A549 (cell line): ENCODE measurements at regions not wholly inside any gene's neighbourhood (a gene's known extent, or its start where the extent isn't known, plus 50 kb on each side); places are given as distances from the start of the nearest gene placed in this dataset.
A peak's percentile ranks its signal among the peaks of the same experiment; 100 is the strongest.

Source experiments
- ATAC-seq, 2 experiments: fragments of 200-7000 bp in 1 of 2; fragments of >200 bp in 1 of 2; cut with Nextera tagmentation in 1 of 2; cut with Tn5 transposase in 1 of 2; 3 replicates each; pipeline versions ENCODE4 v1.8.0 to v1.9.1; 2018 to 2020; ENCODE audit warnings: mild to moderate bottlenecking in 1 of 2, moderate library complexity in 1 of 2
- CTCF ChIA-PET: fragments of 300-600 bp; sonication (Branson Sonifier 250); formaldehyde crosslinking; extraction: SDS; loops from one replicate; lab custom pipeline; 2021; ENCODE audit warnings: antibody characterized with exemption, inconsistent platforms; lab: Yijun Ruan, JAX
- POLR2A ChIA-PET: fragments of 350-600 bp; formaldehyde crosslinking; extraction: SDS; loops from one replicate; lab custom pipeline; 2021; ENCODE audit warnings: antibody characterized with exemption, inconsistent platforms; lab: Yijun Ruan, JAX
- DNase-seq, 2 experiments: peaks; one replicate each; pipeline versions ENCODE4 v3.0.0 to v3.0.0-alpha.2; 2011 to 2016; ENCODE audit warnings: low read depth in 1 of 2, low spot score in 1 of 2
- FAIRE-seq: peaks from 2 replicates; lab custom pipeline; 2011; peaks lifted over from hg19 to GRCh38; lab: Jason Lieb, UNC
- H3K27ac ChIP-seq, 2 experiments: fragments of >200 bp; sonication (Bioruptor Twin); formaldehyde crosslinking; 3 replicates each; pipeline ENCODE4 v1.5.1; 2016 to 2017
- H3K4me1 ChIP-seq: fragments of >200 bp; sonication (Bioruptor Twin); formaldehyde crosslinking; 3 replicates; pipeline ENCODE4 v1.6.1; 2016
- H3K4me2 ChIP-seq: fragments of >200 bp; sonication (Bioruptor Twin); formaldehyde crosslinking; 3 replicates; pipeline ENCODE4 v1.6.1; 2016
- H3K4me3 ChIP-seq: fragments of >200 bp; sonication (Bioruptor Twin); formaldehyde crosslinking; 3 replicates; pipeline ENCODE4 v1.5.1; 2016
- H3K9me3 ChIP-seq: fragments of >200 bp; sonication (Bioruptor Twin); formaldehyde crosslinking; 3 replicates; pipeline ENCODE4 v1.6.1; 2016
- BCL3 ChIP-seq: fragments of >200 bp; sonication (Bioruptor Twin); formaldehyde crosslinking; IDR thresholded peaks from 3 replicates; pipeline ENCODE4 v1.6.1; 2016
- BHLHE40 ChIP-seq: IDR thresholded peaks from 2 replicates; pipeline ENCODE4 v1.6.1; 2012; ENCODE audit warnings: low read depth, low read length, inconsistent platforms
- ELK1 ChIP-seq: fragments of 150-350 bp; IDR thresholded peaks from 2 replicates; pipeline ENCODE4 v1.6.1; 2014; ENCODE audit warnings: low read depth, mild to moderate bottlenecking, low read length
- ESRRA ChIP-seq: fragments of 150-350 bp; IDR thresholded peaks from 2 replicates; pipeline ENCODE4 v1.6.1; 2014; ENCODE audit warnings: mild to moderate bottlenecking, low read length, borderline replicate concordance
- HDAC2 ChIP-seq: fragments of 200-600 bp; sonication (generic); IDR thresholded peaks from 2 replicates; pipeline ENCODE4 v1.6.1; 2016
- HEYL ChIP-seq: fragments of 250-450 bp; sonication (Bioruptor Pico); IDR thresholded peaks from 2 replicates; pipeline ENCODE4 v1.8.0; 2021; ENCODE audit warnings: mild to moderate bottlenecking, moderate library complexity
- HOXB13 ChIP-seq: fragments of 250-450 bp; sonication (Bioruptor Pico); IDR thresholded peaks from 2 replicates; pipeline ENCODE4 v1.5.0; 2020; ENCODE audit warnings: low read depth, mild to moderate bottlenecking, moderate library complexity
- HOXB5 ChIP-seq: fragments of 250-450 bp; sonication (Bioruptor Pico); IDR thresholded peaks from 2 replicates; pipeline ENCODE4 v1.5.0; 2020; ENCODE audit warnings: mild to moderate bottlenecking, moderate library complexity
- KDM5A ChIP-seq: fragments of 200-600 bp; sonication (generic); IDR thresholded peaks from 2 replicates; pipeline ENCODE4 v1.6.1; 2016; ENCODE audit warnings: antibody characterized with exemption, mild to moderate bottlenecking
- MAFK ChIP-seq: fragments of 450-650 bp; IDR thresholded peaks from 2 replicates; pipeline ENCODE4 v1.6.1; 2014; ENCODE audit not compliant: partially characterized antibody
- MAX ChIP-seq: IDR thresholded peaks from 2 replicates; pipeline ENCODE4 v1.6.1; 2012
- MAZ ChIP-seq: fragments of 150-350 bp; IDR thresholded peaks from 2 replicates; pipeline ENCODE4 v1.6.1; 2014; ENCODE audit warnings: antibody characterized with exemption, low read depth, low read length, borderline replicate concordance
- NFE2L2 ChIP-seq: fragments of 150-350 bp; conservative IDR thresholded peaks from 2 replicates; pipeline ENCODE4 v1.6.1; 2014; ENCODE audit warnings: low read length
- PHF8 ChIP-seq: fragments of 200-600 bp; sonication (generic); IDR thresholded peaks from 2 replicates; pipeline ENCODE4 v1.6.1; 2016; ENCODE audit warnings: low read depth, mild to moderate bottlenecking, antibody characterized with exemption, moderate library complexity, borderline replicate concordance
- POLR2A ChIP-seq: IDR thresholded peaks from 2 replicates; pipeline ENCODE4 v1.6.1; 2012; ENCODE audit warnings: mild to moderate bottlenecking, low read length
- POLR2AphosphoS2 ChIP-seq: conservative IDR thresholded peaks from 2 replicates; pipeline ENCODE4 v1.6.1; 2012; ENCODE audit warnings: low read length, improper control_type of control experiment, inconsistent platforms
- RCOR1 ChIP-seq: fragments of 150-350 bp; IDR thresholded peaks from 2 replicates; pipeline ENCODE4 v1.6.1; 2014; ENCODE audit warnings: antibody characterized with exemption, low read length, low read depth
- SREBF2 ChIP-seq: fragments of 450-650 bp; IDR thresholded peaks from 2 replicates; pipeline ENCODE4 v1.6.1; 2014; ENCODE audit warnings: mild to moderate bottlenecking, moderate library complexity
- TFCP2L1 ChIP-seq: fragments of 250-450 bp; sonication (Bioruptor Pico); IDR thresholded peaks from 2 replicates; pipeline ENCODE4 v1.5.0; 2021; ENCODE audit warnings: mild to moderate bottlenecking
- WGBS: methylation state at CpG from one replicate; pipeline ENCODE4 v1.1.6; 2017; ENCODE audit errors: missing lambda C conversion rate; 5-methylcytosine and 5-hydroxymethylcytosine counted together

- no peak for FAIRE-seq
- Histone ChIP-seq H3K4me3 (no peak overlapping the region), H3K27ac (no peak overlapping the region), H3K9me3 (no peaks in the 10 kb centered on the region), H3K4me1 (no peaks in the 10 kb centered on the region), H3K4me2 (no peak overlapping the region)
- TF ChIP-seq ELK1 (no peak), MAFK (peak; percentile 43)
- CTCF ChIA-PET: no interaction called here
- DNase-seq: no peak
- POLR2A ChIA-PET: no interaction called here
- no peak for ATAC-seq
Observed at GRCh38 chr4:23312686-23313085, 577.2 kb downstream of the PPARGC1A start.

GRCh38 chr4:23311983-23312382, 577.9 kb downstream of the PPARGC1A start:
- FAIRE-seq (no peak), DNase-seq (no peak), ATAC-seq (no peak)
- TF ChIP-seq HDAC2 (no peak), HEYL (CRISPR knock-in tag) (no peak), NFE2L2 (no peak), PHF8 (no peak), ESRRA (no peak)
- WGBS: 7% methylated on average over 3 of the region's 3 CpGs
- Histone ChIP-seq H3K27ac (no peak overlapping the region), H3K4me3 (no peak overlapping the region), H3K4me1 (no peaks in the 10 kb centered on the region), H3K4me2 (no peak overlapping the region), H3K9me3 (no peaks in the 10 kb centered on the region)
- CTCF ChIA-PET: no interaction called here
- POLR2A ChIA-PET: no interaction called here

- ATAC-seq (no peak), DNase-seq (no peak), FAIRE-seq (no peak)
- ChIA-PET POLR2A (no interaction called here), CTCF (no interaction called here)
- TF ChIP-seq BHLHE40: no peak
- no peak for TF ChIP-seq BCL3
- no peak for TF ChIP-seq POLR2AphosphoS2
- no peak for TF ChIP-seq HOXB13
- TF ChIP-seq HOXB5 (CRISPR knock-in tag): no peak
- no peak for TF ChIP-seq SREBF2
- TF ChIP-seq MAZ: no peak
- no peak for TF ChIP-seq MAX
- Histone ChIP-seq H3K4me3 (peak overlapping the region; percentile 36; the same call in 2 of the 3 replicates), H3K27ac (no peak overlapping the region), H3K4me2 (peak overlapping the region; percentile 64), H3K4me1 (no peaks in the 10 kb centered on the region), H3K9me3 (no peaks in the 10 kb centered on the region)
- WGBS: 4% methylated on average over 1 of the region's 1 CpG
Observed at GRCh38 chr4:23305026-23305425, 584.8 kb downstream of the PPARGC1A start.

GRCh38 chr4:23298371-23298770, 591.5 kb downstream of the PPARGC1A start:
- no peak overlapping the region for H3K27ac ChIP-seq
- CTCF ChIA-PET: no interaction called here
- no peak overlapping the region for H3K4me3 ChIP-seq
- H3K4me2 ChIP-seq: no peak overlapping the region
- H3K9me3 ChIP-seq: no peaks in the 10 kb centered on the region
- FAIRE-seq (no peak), ATAC-seq (no peak), DNase-seq (no peak)
- no peaks in the 10 kb centered on the region for H3K4me1 ChIP-seq
- POLR2A ChIA-PET: no interaction called here
- 38% methylated on average over 1 of the region's 1 CpG for WGBS
- TF ChIP-seq POLR2A: no peak
- no peak for TF ChIP-seq KDM5A
- TF ChIP-seq TFCP2L1: no peak
- TF ChIP-seq RCOR1: no peak
